B cell (primary cell): ENCODE measurements at regions not wholly inside any gene's neighbourhood (a gene's known extent, or its start where the extent isn't known, plus 50 kb on each side); places are given as distances from the start of the nearest gene placed in this dataset.

Experiments
- ATAC-seq: fragments of 200-7000 bp; cut with Tn5 transposase; one replicate; pipeline ENCODE4 v1.10.0; 2021; ENCODE audit warnings: low read depth, mild to moderate bottlenecking, moderate number of reproducible peaks, moderate library complexity
- CTCF ChIA-PET: fragments of 350-600 bp; sonication (Branson Sonifier 250); formaldehyde crosslinking; loops from one replicate; lab custom pipeline; 2021; ENCODE audit warnings: antibody characterized with exemption, inconsistent platforms; lab: Charles Lee
- POLR2A ChIA-PET: fragments of 350-600 bp; sonication (Branson Sonifier 250); formaldehyde crosslinking; loops from one replicate; lab custom pipeline; 2021; ENCODE audit warnings: antibody characterized with exemption; lab: Charles Lee
- DNase-seq: peaks from one replicate; pipeline ENCODE4 v3.0.0; 2013
- H2AFZ ChIP-seq: 2 replicates; pipeline ENCODE4 v1.6.1; 2012; ENCODE audit warnings: mild to moderate bottlenecking, low read depth, low read length; ENCODE audit not compliant: insufficient read depth, poor library complexity, severe bottlenecking
- H3K27ac ChIP-seq, 2 donors: 1 replicate in 1 of 2; 2 replicates in 1 of 2; pipeline ENCODE4 v1.5.1; 2012 to 2013; ENCODE audit warnings: low read length in 2 of 2, mild to moderate bottlenecking in 2 of 2, moderate library complexity in 1 of 2
- H3K27me3 ChIP-seq, 4 experiments: fragments of 200-600 bp in 1 of 4; sonication (generic) in 1 of 4; replicated peaks in 1 of 4; 1 replicate in 2 of 4; 2 replicates in 2 of 4; pipeline versions ENCODE4 v1.6.1 to v1.7.0; 2013 to 2016; ENCODE audit warnings: low read length in 3 of 4, mild to moderate bottlenecking in 2 of 4, mixed read lengths in 1 of 4, moderate library complexity in 1 of 4; ENCODE audit not compliant: insufficient read depth in 4 of 4, control insufficient read depth in 3 of 4; ENCODE audit errors: control extremely low read depth in 1 of 4
- H3K36me3 ChIP-seq, 2 experiments: replicated peaks in 1 of 2; 1 replicate in 1 of 2; 2 replicates in 1 of 2; pipeline versions ENCODE4 v1.6.1 to v1.7.1; 2013; ENCODE audit warnings: low read length in 1 of 2; ENCODE audit not compliant: insufficient read depth in 2 of 2, control insufficient read depth in 1 of 2; ENCODE audit errors: control extremely low read depth in 1 of 2, extremely low read depth in 1 of 2
- H3K4me1 ChIP-seq, 2 donors: fragments of 200-600 bp in 1 of 2; sonication (generic) in 1 of 2; 1 replicate in 1 of 2; 2 replicates in 1 of 2; pipeline versions ENCODE4 v1.5.1 to v1.6.1; 2013 to 2017; ENCODE audit warnings: low read length in 2 of 2; ENCODE audit not compliant: control insufficient read depth in 2 of 2, insufficient read depth in 2 of 2
- H3K4me2 ChIP-seq: replicated peaks from 2 replicates; pipeline ENCODE3; 2012; ENCODE audit warnings: mild to moderate bottlenecking, low read depth, low read length; ENCODE audit not compliant: poor library complexity, severe bottlenecking
- H3K4me3 ChIP-seq, 5 experiments: fragments of 200-600 bp in 1 of 5; sonication (generic) in 1 of 5; 1 replicate in 3 of 5; 2 replicates in 2 of 5; pipeline versions ENCODE4 v1.5.1 to v1.7.0; 2011 to 2016; ENCODE audit warnings: low read length in 4 of 5, mild to moderate bottlenecking in 4 of 5, low read depth in 2 of 5, control low read depth in 1 of 5, moderate library complexity in 1 of 5; ENCODE audit not compliant: insufficient read depth in 1 of 5; ENCODE audit errors: control extremely low read depth in 1 of 5, extremely low read depth in 1 of 5
- H3K79me2 ChIP-seq: fragments of 200-600 bp; sonication (generic); one replicate; pipeline ENCODE4 v1.6.0; 2016; ENCODE audit warnings: low read length; ENCODE audit not compliant: control insufficient read depth, insufficient read depth
- H3K9ac ChIP-seq: fragments of 200-600 bp; sonication (generic); 2 replicates; pipeline ENCODE4 v1.6.1; 2017; ENCODE audit warnings: mild to moderate bottlenecking, low read length, moderate library complexity
- H3K9me3 ChIP-seq, 3 donors: one replicate each; pipeline versions ENCODE4 v1.6.1 to v1.7.1; 2013; ENCODE audit warnings: low read length in 2 of 3; ENCODE audit not compliant: control insufficient read depth in 2 of 3, insufficient read depth in 1 of 3; ENCODE audit errors: control extremely low read depth in 1 of 3
- H4K20me1 ChIP-seq: 2 replicates; pipeline ENCODE4 v1.6.0; 2012; ENCODE audit warnings: mild to moderate bottlenecking, low read length; ENCODE audit not compliant: insufficient read depth, control insufficient read depth, poor library complexity, severe bottlenecking
- H3K27ac Mint-ChIP-seq: one replicate; pipeline ENCODE4 v1.8.0; 2021; ENCODE audit warnings: mixed read lengths
- H3K27me3 Mint-ChIP-seq: one replicate; pipeline ENCODE4 v1.8.0; 2021; ENCODE audit warnings: mixed read lengths
- H3K4me1 Mint-ChIP-seq: one replicate; pipeline ENCODE4 v1.8.0; 2021; ENCODE audit warnings: mixed read lengths
- H3K4me3 Mint-ChIP-seq: one replicate; pipeline ENCODE4 v1.8.0; 2021; ENCODE audit warnings: mixed read lengths
- H3K9me3 Mint-ChIP-seq: one replicate; pipeline ENCODE4 v1.8.0; 2022; ENCODE audit warnings: mixed read lengths; ENCODE audit not compliant: insufficient read depth
- EZH2 ChIP-seq: IDR thresholded peaks from 2 replicates; pipeline ENCODE4 v1.6.1; 2012; ENCODE audit warnings: borderline replicate concordance, low read depth, mild to moderate bottlenecking, moderate library complexity, low read length; ENCODE audit not compliant: insufficient read depth, poor library complexity, severe bottlenecking
- WGBS: methylation state at CpG from one replicate; pipeline ENCODE4 v1.1.5; 2013; ENCODE audit warnings: missing lambda C conversion rate; ENCODE audit not compliant: insufficient coverage; 5-methylcytosine and 5-hydroxymethylcytosine counted together
- intact Hi-C: fragments of 100-400 bp; cut with micrococcal nuclease; formaldehyde crosslinking; loops from one replicate; pipeline ENCODE4 v1.10.0; 2022
- TF ChIP-seq, protein P1 (sequence below): fragments of 200-600 bp; IDR thresholded peaks from one replicate; pipeline ENCODE4 v1.8.0; 2022; ENCODE audit warnings: antibody characterized with exemption, mild to moderate bottlenecking

DNA sequence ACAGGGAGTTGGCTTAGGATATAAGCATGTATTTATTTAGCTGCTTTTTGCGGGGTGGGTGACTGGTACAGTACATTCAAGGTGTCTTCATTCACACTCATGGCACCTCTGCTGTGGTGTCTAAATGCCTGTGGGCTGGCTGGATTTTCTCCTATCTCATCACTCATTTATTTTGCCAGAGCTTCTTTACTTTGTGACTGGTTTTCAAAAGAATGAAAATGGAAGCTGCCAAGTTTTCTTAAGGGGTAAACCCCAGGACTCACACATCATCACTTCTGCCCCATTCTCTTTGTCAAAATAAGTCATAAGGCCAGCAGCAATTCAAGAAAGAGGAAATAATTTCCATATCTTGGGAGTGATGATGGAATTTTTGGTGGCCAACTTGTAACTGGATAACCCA, 493.4 kb upstream of the ALCAM start:
- no peak for TF ChIP-seq EZH2
- TF ChIP-seq, protein P1, sequence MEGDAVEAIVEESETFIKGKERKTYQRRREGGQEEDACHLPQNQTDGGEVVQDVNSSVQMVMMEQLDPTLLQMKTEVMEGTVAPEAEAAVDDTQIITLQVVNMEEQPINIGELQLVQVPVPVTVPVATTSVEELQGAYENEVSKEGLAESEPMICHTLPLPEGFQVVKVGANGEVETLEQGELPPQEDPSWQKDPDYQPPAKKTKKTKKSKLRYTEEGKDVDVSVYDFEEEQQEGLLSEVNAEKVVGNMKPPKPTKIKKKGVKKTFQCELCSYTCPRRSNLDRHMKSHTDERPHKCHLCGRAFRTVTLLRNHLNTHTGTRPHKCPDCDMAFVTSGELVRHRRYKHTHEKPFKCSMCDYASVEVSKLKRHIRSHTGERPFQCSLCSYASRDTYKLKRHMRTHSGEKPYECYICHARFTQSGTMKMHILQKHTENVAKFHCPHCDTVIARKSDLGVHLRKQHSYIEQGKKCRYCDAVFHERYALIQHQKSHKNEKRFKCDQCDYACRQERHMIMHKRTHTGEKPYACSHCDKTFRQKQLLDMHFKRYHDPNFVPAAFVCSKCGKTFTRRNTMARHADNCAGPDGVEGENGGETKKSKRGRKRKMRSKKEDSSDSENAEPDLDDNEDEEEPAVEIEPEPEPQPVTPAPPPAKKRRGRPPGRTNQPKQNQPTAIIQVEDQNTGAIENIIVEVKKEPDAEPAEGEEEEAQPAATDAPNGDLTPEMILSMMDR: no peak
- H3K79me2 ChIP-seq: no peaks in the 10 kb centered on the region
- ChIA-PET CTCF (no interaction called here), POLR2A (no interaction called here)
- no peak overlapping the region for H3K4me2 ChIP-seq
- H3K4me3 ChIP-seq: no peak overlapping the region
- no peaks in the 10 kb centered on the region for H3K4me1 ChIP-seq
- no CpG with 5 or more reads among the region's 1 CpG for WGBS
- Mint-ChIP-seq H3K27ac (no peak overlapping the region), H3K4me1 (no peaks in the 10 kb centered on the region), H3K27me3 (no peaks in the 10 kb centered on the region), H3K4me3 (no peak overlapping the region), H3K9me3 (no peaks in the 10 kb centered on the region)
- no peaks in the 10 kb centered on the region for H3K27me3 ChIP-seq
- H3K9ac ChIP-seq: no peak overlapping the region
- intact Hi-C loops: no loop called here
- DNase-seq (no peak), ATAC-seq (no peak)
- H3K36me3 ChIP-seq: no peaks in the 10 kb centered on the region
- H3K9me3 ChIP-seq: no peaks in the 10 kb centered on the region
- H2AFZ ChIP-seq: no peak overlapping the region
- H4K20me1 ChIP-seq: no peaks in the 10 kb centered on the region
- H3K27ac ChIP-seq: no peak overlapping the region

DNA sequence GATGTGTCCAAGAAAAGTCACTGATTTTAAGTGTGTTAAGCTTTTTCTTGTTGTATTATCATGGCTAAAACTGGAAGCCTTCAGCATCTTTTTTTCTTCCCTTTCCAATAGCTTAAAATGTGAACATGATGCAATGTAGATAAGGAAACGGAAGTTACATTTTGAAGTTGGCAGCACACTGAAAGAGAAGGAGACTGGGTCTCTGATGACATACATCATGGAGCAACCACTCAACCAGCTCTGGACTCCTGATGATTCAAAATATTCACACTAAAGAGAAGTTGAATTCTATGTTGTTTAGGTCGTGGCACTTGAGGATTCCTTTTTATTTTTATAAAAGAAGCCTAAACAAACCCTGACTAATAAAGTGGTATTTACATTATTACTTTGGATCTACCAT, 488.3 kb upstream of the ALCAM start:
- H3K4me3 ChIP-seq: no peak overlapping the region
- no peak overlapping the region for H2AFZ ChIP-seq
- Mint-ChIP-seq H3K4me3 (no peak overlapping the region), H3K9me3 (no peaks in the 10 kb centered on the region), H3K27me3 (no peaks in the 10 kb centered on the region), H3K4me1 (no peaks in the 10 kb centered on the region), H3K27ac (no peak overlapping the region)
- H4K20me1 ChIP-seq: no peaks in the 10 kb centered on the region
- no peak overlapping the region for H3K27ac ChIP-seq
- no CpG with 5 or more reads among the region's 2 CpGs for WGBS
- intact Hi-C loops: no loop called here
- ChIA-PET CTCF (interaction anchor here (1.0 kb wide), 1 partner anchor 16 kb away, joined by 3 read pairs; no protein-coding TSS in a partner anchor), POLR2A (no interaction called here)
- no peaks in the 10 kb centered on the region for H3K79me2 ChIP-seq
- H3K36me3 ChIP-seq: no peaks in the 10 kb centered on the region
- no peak for TF ChIP-seq EZH2
- TF ChIP-seq, protein P1: no peak
- ATAC-seq (no peak), DNase-seq (no peak)
- no peaks in the 10 kb centered on the region for H3K27me3 ChIP-seq
- no peaks in the 10 kb centered on the region for H3K9me3 ChIP-seq
- no peaks in the 10 kb centered on the region for H3K4me1 ChIP-seq
- H3K4me2 ChIP-seq: no peak overlapping the region
- no peak overlapping the region for H3K9ac ChIP-seq
